ENCODE measurements at regions not wholly inside any gene's neighbourhood (a gene's known extent, or its start where the extent isn't known, plus 50 kb on each side); places are given as distances from the start of the nearest gene placed in this dataset.

GRCh38 chr1:234665975-234666605 lies 56.1 kb upstream of the IRF2BP2 start (continued):
- TF ChIP-seq, protein P1, sequence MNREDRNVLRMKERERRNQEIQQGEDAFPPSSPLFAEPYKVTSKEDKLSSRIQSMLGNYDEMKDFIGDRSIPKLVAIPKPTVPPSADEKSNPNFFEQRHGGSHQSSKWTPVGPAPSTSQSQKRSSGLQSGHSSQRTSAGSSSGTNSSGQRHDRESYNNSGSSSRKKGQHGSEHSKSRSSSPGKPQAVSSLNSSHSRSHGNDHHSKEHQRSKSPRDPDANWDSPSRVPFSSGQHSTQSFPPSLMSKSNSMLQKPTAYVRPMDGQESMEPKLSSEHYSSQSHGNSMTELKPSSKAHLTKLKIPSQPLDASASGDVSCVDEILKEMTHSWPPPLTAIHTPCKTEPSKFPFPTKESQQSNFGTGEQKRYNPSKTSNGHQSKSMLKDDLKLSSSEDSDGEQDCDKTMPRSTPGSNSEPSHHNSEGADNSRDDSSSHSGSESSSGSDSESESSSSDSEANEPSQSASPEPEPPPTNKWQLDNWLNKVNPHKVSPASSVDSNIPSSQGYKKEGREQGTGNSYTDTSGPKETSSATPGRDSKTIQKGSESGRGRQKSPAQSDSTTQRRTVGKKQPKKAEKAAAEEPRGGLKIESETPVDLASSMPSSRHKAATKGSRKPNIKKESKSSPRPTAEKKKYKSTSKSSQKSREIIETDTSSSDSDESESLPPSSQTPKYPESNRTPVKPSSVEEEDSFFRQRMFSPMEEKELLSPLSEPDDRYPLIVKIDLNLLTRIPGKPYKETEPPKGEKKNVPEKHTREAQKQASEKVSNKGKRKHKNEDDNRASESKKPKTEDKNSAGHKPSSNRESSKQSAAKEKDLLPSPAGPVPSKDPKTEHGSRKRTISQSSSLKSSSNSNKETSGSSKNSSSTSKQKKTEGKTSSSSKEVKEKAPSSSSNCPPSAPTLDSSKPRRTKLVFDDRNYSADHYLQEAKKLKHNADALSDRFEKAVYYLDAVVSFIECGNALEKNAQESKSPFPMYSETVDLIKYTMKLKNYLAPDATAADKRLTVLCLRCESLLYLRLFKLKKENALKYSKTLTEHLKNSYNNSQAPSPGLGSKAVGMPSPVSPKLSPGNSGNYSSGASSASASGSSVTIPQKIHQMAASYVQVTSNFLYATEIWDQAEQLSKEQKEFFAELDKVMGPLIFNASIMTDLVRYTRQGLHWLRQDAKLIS (CRISPR knock-in tag; IDR thresholded peaks at IDR 0.05): no peak
- TF ChIP-seq MEF2D (tag; conservative IDR thresholded peaks at IDR 0.05; ENCODE audit: low read depth): 0 out of 2 replicates have a peak, but pooled peaks have one; percentile 22

- no peaks in the 10 kb centered on the region for H3K9me3 ChIP-seq (replicated peaks; ENCODE audit: control insufficient read depth, insufficient read depth, low read depth, low read length)
- no TSS peak for BruUV-seq (replicated peaks)
- intact Hi-C loops (cut with micrococcal nuclease) (no loop called here), in situ Hi-C loops (cut with MboI) (no loop called here)
- CTCF ChIA-PET (ENCODE audit: low intra/inter-chr PET ratio): interaction anchor here (0.6 kb wide), 1 partner anchor 33 kb away, joined by 3 read pairs; no protein-coding TSS in a partner anchor
- H3K9me1 ChIP-seq (ENCODE audit: control insufficient read depth, insufficient read depth, low read length): no peaks in the 10 kb centered on the region
- POLR2A ChIA-PET: no interaction called here
- peaks cover 4 to 13% of the 10 kb centered on the region in 2 experiments for H3K4me1 ChIP-seq (replicated peaks in 1 of 2; ENCODE audit: control insufficient read depth in 2 of 2, insufficient read depth in 2 of 2, low read length in 2 of 2)
- FAIRE-seq (no peak), DNase-seq (ENCODE audit: extremely low read depth in 1 of 4, low spot score in 3 of 4) (no peak), ATAC-seq (peak; percentile 10; the same call in 1 of the 3 replicates)
- 34% methylated on average over 8 of the region's 8 CpGs for WGBS (ENCODE audit: insufficient coverage, low coverage, missing lambda C conversion rate)
- no peaks in the 10 kb centered on the region for H3K79me2 ChIP-seq (ENCODE audit: control insufficient read depth, insufficient read depth, low read length)
- no peak overlapping the region for H3K27ac ChIP-seq (ENCODE audit: extremely low read depth, low read depth, low read length)
- no peak overlapping the region for H3K4me3 ChIP-seq
- no peak overlapping the region; the same call in 1 of the 2 replicates for H3K4me2 ChIP-seq (ENCODE audit: insufficient read depth, low read length)
- H3K27me3 ChIP-seq (ENCODE audit: control insufficient read depth in 2 of 2, insufficient read depth in 2 of 2, low read length in 2 of 2): no peaks in the 10 kb centered on the region
- no peaks in the 10 kb centered on the region for H4K20me1 ChIP-seq (replicated peaks; ENCODE audit: control insufficient read depth, insufficient read depth, low read length)
- H2AFZ ChIP-seq (ENCODE audit: low read depth, low read length): peak overlapping the region; percentile 41
- H3K9ac ChIP-seq (ENCODE audit: insufficient read depth in 1 of 2, low read depth in 2 of 2, low read length in 2 of 2): peak overlapping the region in 1 of 2 experiments; percentile 29; a peak in 1 of 4 replicates
- no peaks in the 10 kb centered on the region for H3K36me3 ChIP-seq (ENCODE audit: control insufficient read depth, insufficient read depth, low read length)
- TF ChIP-seq SREBF2 (CRISPR knock-in tag; IDR thresholded peaks at IDR 0.05) (no peak), SIRT6 (IDR thresholded peaks at IDR 0.05; ENCODE audit: low read depth, low read length) (no peak), ZKSCAN8 (CRISPR knock-in tag; IDR thresholded peaks at IDR 0.05) (no peak), FOSL1 (tag; conservative IDR thresholded peaks at IDR 0.05) (no peak), ZNF143 (CRISPR knock-in tag; IDR thresholded peaks at IDR 0.05) (no peak), SP2 (IDR thresholded peaks at IDR 0.05; ENCODE audit: extremely low read depth, low read depth, low read length, poor library complexity, severe bottlenecking) (no peak), TAF9B (IDR thresholded peaks at IDR 0.05; ENCODE audit: partially characterized antibody) (no peak), COPS2 (conservative IDR thresholded peaks at IDR 0.05) (no peak), FOXK1 (CRISPR knock-in tag; IDR thresholded peaks at IDR 0.05; ENCODE audit: borderline replicate concordance) (no peak), NR4A1 (CRISPR knock-in tag; IDR thresholded peaks at IDR 0.05) (no peak), NR4A1 (tag; IDR thresholded peaks at IDR 0.05) (no peak), ZNF76 (CRISPR knock-in tag; IDR thresholded peaks at IDR 0.05; ENCODE audit: borderline replicate concordance) (no peak), CEBPB (tag; IDR thresholded peaks at IDR 0.05) (no peak)
- TF ChIP-seq, protein P2, sequence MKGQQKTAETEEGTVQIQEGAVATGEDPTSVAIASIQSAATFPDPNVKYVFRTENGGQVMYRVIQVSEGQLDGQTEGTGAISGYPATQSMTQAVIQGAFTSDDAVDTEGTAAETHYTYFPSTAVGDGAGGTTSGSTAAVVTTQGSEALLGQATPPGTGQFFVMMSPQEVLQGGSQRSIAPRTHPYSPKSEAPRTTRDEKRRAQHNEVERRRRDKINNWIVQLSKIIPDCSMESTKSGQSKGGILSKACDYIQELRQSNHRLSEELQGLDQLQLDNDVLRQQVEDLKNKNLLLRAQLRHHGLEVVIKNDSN (CRISPR knock-in tag; IDR thresholded peaks at IDR 0.05): no peak
These were observed 52.2 kb upstream of the IRF2BP2 start for GRCh38 chr1:234662148-234662547.

Measured in K562 (cell line).